Caco-2 (cell line): ENCODE measurements at regions not wholly inside any gene's neighbourhood (a gene's known extent, or its start where the extent isn't known, plus 50 kb on each side); places are given as distances from the start of the nearest gene placed in this dataset.

Source experiments
- BruUV-seq: library from RNA; stranded (reverse); fragments of 400-500 nt; replicated peaks from 2 replicates; lab custom pipeline; 2021; lab: Mats Ljungman, UMichigan
- CTCF ChIA-PET: fragments of 300-600 bp; sonication (Branson Sonifier 250); formaldehyde crosslinking; loops from one replicate; lab custom pipeline; 2022; ENCODE audit warnings: antibody characterized with exemption; lab: Charles Lee
- POLR2A ChIA-PET: fragments of 300-600 bp; sonication (Branson Sonifier 250); formaldehyde crosslinking; loops from one replicate; lab custom pipeline; 2022; ENCODE audit warnings: antibody characterized with exemption; lab: Charles Lee
- DNase-seq, 2 experiments: peaks; one replicate each; pipeline versions ENCODE4 v3.0.0 to v3.0.0-alpha.2; 2020 to 2022
- H3K27me3 ChIP-seq: replicated peaks from 2 replicates; pipeline ENCODE4 v1.6.0; 2011; ENCODE audit warnings: low read length; ENCODE audit not compliant: control insufficient read depth, insufficient read depth
- H3K36me3 ChIP-seq: 2 replicates; pipeline ENCODE4 v1.5.1; 2011; ENCODE audit warnings: low read length; ENCODE audit not compliant: control insufficient read depth, insufficient read depth
- H3K4me1 ChIP-seq: fragments of 250-450 bp; sonication (Bioruptor Pico); 2 replicates; pipeline ENCODE4 v1.5.1; 2020; ENCODE audit warnings: mild to moderate bottlenecking
- H3K4me3 ChIP-seq: 2 replicates; pipeline ENCODE4 v1.5.1; 2011; ENCODE audit warnings: low read depth, mild to moderate bottlenecking, control low read depth, low read length
- H3K9me3 ChIP-seq: fragments of 250-450 bp; sonication (Bioruptor Pico); 2 replicates; pipeline ENCODE4 v1.5.1; 2020; ENCODE audit warnings: mild to moderate bottlenecking, moderate library complexity
- H3K27ac Mint-ChIP-seq: one replicate; pipeline ENCODE4 v1.8.0; 2022; ENCODE audit warnings: mixed read lengths; ENCODE audit not compliant: unreplicated experiment
- H3K27me3 Mint-ChIP-seq: one replicate; pipeline ENCODE4 v1.8.0; 2022; ENCODE audit warnings: mixed read lengths; ENCODE audit not compliant: insufficient read depth, unreplicated experiment
- H3K36me3 Mint-ChIP-seq: one replicate; pipeline ENCODE4 v1.8.0; 2022; ENCODE audit warnings: mild to moderate bottlenecking, mixed read lengths; ENCODE audit not compliant: insufficient read depth, unreplicated experiment
- H3K4me1 Mint-ChIP-seq: one replicate; pipeline ENCODE4 v1.8.0; 2022; ENCODE audit warnings: low read depth, mixed read lengths; ENCODE audit not compliant: unreplicated experiment
- H3K4me3 Mint-ChIP-seq: one replicate; pipeline ENCODE4 v1.8.0; 2022; ENCODE audit warnings: mild to moderate bottlenecking, moderate library complexity, mixed read lengths; ENCODE audit not compliant: unreplicated experiment
- H3K9me3 Mint-ChIP-seq: one replicate; pipeline ENCODE4 v1.8.0; 2022; ENCODE audit warnings: mixed read lengths; ENCODE audit not compliant: unreplicated experiment
- intact Hi-C: fragments of 100-400 bp; cut with micrococcal nuclease; formaldehyde crosslinking; loops from one replicate; pipeline ENCODE4 v1.10.0; 2022; ENCODE audit not compliant: unreplicated experiment
- TF ChIP-seq, protein P1 (sequence below), 2 experiments: fragments of 200-600 bp in 1 of 2; IDR thresholded peaks; 1 replicate in 1 of 2; 2 replicates in 1 of 2; pipeline versions ENCODE4 v1.5.1 to v1.8.0; 2011 to 2022; ENCODE audit warnings: antibody characterized with exemption in 1 of 2, control low read depth in 1 of 2, inconsistent platforms in 1 of 2, low read depth in 1 of 2, low read length in 1 of 2, mild to moderate bottlenecking in 1 of 2, moderate library complexity in 1 of 2; ENCODE audit not compliant: insufficient read depth in 1 of 2, severe bottlenecking in 1 of 2, unreplicated experiment in 1 of 2

DNA sequence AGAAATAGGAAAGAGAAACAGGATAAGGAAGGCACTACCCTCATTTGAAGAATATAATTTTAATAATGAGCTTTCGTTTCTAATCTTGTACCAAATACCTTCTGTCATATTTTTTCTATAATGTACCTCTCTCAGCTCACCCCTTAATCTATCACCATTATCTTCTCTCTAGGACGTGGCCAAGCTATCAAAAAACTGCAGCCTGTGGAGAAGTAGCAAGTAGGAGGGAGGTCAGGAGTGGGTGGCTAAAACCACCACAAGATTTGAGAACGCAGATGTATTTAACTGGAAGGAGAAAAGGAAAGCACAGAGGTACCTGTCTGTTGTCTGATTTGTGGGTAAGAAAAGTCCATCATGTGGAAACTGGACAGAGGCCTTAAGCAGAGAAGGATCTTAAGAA, 576.7 kb upstream of the DIPK2B start:
- DNase-seq = no peak
- Histone ChIP-seq H3K27me3 (no peaks in the 10 kb centered on the region), H3K4me3 (no peak overlapping the region), H3K4me1 (peaks cover 9% of the 10 kb centered on the region), H3K9me3 (no peaks in the 10 kb centered on the region), H3K36me3 (no peaks in the 10 kb centered on the region)
- H3K27ac Mint-ChIP-seq = no peak overlapping the region
- H3K36me3 Mint-ChIP-seq = no peaks in the 10 kb centered on the region
- H3K9me3 Mint-ChIP-seq = no peaks in the 10 kb centered on the region
- H3K27me3 Mint-ChIP-seq = no peaks in the 10 kb centered on the region
- TF ChIP-seq, protein P1, sequence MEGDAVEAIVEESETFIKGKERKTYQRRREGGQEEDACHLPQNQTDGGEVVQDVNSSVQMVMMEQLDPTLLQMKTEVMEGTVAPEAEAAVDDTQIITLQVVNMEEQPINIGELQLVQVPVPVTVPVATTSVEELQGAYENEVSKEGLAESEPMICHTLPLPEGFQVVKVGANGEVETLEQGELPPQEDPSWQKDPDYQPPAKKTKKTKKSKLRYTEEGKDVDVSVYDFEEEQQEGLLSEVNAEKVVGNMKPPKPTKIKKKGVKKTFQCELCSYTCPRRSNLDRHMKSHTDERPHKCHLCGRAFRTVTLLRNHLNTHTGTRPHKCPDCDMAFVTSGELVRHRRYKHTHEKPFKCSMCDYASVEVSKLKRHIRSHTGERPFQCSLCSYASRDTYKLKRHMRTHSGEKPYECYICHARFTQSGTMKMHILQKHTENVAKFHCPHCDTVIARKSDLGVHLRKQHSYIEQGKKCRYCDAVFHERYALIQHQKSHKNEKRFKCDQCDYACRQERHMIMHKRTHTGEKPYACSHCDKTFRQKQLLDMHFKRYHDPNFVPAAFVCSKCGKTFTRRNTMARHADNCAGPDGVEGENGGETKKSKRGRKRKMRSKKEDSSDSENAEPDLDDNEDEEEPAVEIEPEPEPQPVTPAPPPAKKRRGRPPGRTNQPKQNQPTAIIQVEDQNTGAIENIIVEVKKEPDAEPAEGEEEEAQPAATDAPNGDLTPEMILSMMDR (IDR thresholded peaks at IDR 0.05; ENCODE audit: insufficient read depth in 1 of 2, low read depth in 1 of 2, low read length in 1 of 2, severe bottlenecking in 1 of 2, unreplicated experiment in 1 of 2) = no peak
- POLR2A ChIA-PET = no interaction called here
- H3K4me1 Mint-ChIP-seq = no peaks in the 10 kb centered on the region
- intact Hi-C loops = no loop called here
- CTCF ChIA-PET = no interaction called here
- no TSS peak for BruUV-seq
- H3K4me3 Mint-ChIP-seq = no peak overlapping the region

DNA sequence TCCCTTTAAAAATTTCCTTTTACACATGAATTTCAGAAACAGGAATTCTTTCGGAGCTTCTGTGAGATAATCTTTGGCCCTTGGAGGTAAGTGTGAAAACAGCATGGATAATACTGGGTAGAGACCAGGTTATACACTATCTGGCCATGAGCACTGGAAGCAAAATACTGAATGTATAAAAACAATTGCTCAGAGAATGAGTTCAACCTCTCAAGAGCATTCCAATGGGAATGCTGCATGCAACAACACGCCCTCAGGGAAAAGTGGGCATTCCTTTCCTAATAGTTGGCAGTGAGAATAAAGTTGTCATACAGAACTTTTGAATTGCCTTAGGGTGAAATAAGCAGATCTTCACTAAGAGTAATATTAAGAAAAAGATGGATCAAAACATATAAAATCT, 574.8 kb upstream of the DIPK2B start:
- TF ChIP-seq, protein P1 (IDR thresholded peaks at IDR 0.05; ENCODE audit: insufficient read depth in 1 of 2, low read depth in 1 of 2, low read length in 1 of 2, severe bottlenecking in 1 of 2, unreplicated experiment in 1 of 2) = no peak
- intact Hi-C loops = no loop called here
- peak; percentile 9 to 38 for DNase-seq
- H3K27me3 Mint-ChIP-seq = no peaks in the 10 kb centered on the region
- H3K4me3 Mint-ChIP-seq = no peak overlapping the region
- no peaks in the 10 kb centered on the region for H3K36me3 ChIP-seq
- no peak overlapping the region for H3K4me3 ChIP-seq
- no peaks in the 10 kb centered on the region for H3K9me3 ChIP-seq
- peaks cover under 1% of the 10 kb centered on the region for H3K36me3 Mint-ChIP-seq
- H3K4me1 Mint-ChIP-seq = peaks cover 7% of the 10 kb centered on the region
- BruUV-seq = no TSS peak
- H3K4me1 ChIP-seq = peaks cover 19% of the 10 kb centered on the region
- no peak overlapping the region for H3K27ac Mint-ChIP-seq
- ChIA-PET POLR2A (no interaction called here), CTCF (no interaction called here)
- H3K27me3 ChIP-seq = no peaks in the 10 kb centered on the region
- no peaks in the 10 kb centered on the region for H3K9me3 Mint-ChIP-seq

DNA sequence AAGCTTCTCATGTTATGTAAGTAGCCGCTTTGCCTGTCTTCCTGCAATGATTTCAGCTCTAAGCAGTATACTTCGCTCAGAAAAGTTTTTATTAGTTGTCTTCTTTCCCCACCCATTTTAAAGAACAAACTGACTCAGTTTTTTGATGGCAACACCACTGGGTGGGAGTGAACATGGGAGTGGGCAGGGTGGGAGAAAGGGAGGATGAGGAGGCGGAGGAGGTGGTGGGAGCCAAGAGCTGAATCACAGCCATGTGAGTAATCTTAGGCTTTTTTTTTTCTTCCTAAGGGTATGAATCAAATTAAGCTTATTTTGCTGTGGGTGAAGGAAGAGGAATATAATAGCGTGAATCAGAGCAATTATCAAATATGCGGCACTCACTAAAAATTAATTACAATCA, 574.3 kb upstream of the DIPK2B start:
- Mint-ChIP-seq H3K36me3 (peaks cover 5% of the 10 kb centered on the region), H3K27me3 (no peaks in the 10 kb centered on the region), H3K4me3 (no peak overlapping the region), H3K9me3 (no peaks in the 10 kb centered on the region), H3K4me1 (peaks cover 7% of the 10 kb centered on the region), H3K27ac (no peak overlapping the region)
- no peak overlapping the region for H3K4me3 ChIP-seq
- H3K36me3 ChIP-seq = no peaks in the 10 kb centered on the region
- H3K4me1 ChIP-seq = peaks cover 19% of the 10 kb centered on the region
- CTCF ChIA-PET = no interaction called here
- BruUV-seq = no TSS peak
- POLR2A ChIA-PET = no interaction called here
- no peaks in the 10 kb centered on the region for H3K27me3 ChIP-seq
- no peaks in the 10 kb centered on the region for H3K9me3 ChIP-seq
- intact Hi-C loops = no loop called here
- no peak for DNase-seq
- TF ChIP-seq, protein P1 (IDR thresholded peaks at IDR 0.05; ENCODE audit: insufficient read depth in 1 of 2, low read depth in 1 of 2, low read length in 1 of 2, severe bottlenecking in 1 of 2, unreplicated experiment in 1 of 2) = no peak
